IMR-90 (cell line): ENCODE measurements at regions not wholly inside any gene's neighbourhood (a gene's known extent, or its start where the extent isn't known, plus 50 kb on each side); places are given as distances from the start of the nearest gene placed in this dataset.
A peak's percentile ranks its signal among the peaks of the same experiment; 100 is the strongest.
"Not testable (repeated sequence)": the region's sequence is repeated elsewhere in the genome, so short reads cannot be mapped to it uniquely, and the experiment has no call there.

Experiments
- ATAC-seq: fragments of 200-7000 bp; cut with Tn5 transposase; 2 replicates; pipeline ENCODE4 v1.9.1; 2020; ENCODE audit warnings: low read depth, mild to moderate bottlenecking, moderate library complexity
- BruUV-seq: library from RNA; stranded (reverse); fragments of 400-500 nt; replicated peaks from 2 replicates; lab custom pipeline; 2021; lab: Mats Ljungman, UMichigan
- CTCF ChIA-PET: fragments of 300-600 bp; formaldehyde crosslinking; extraction: SDS; loops from one replicate; lab custom pipeline; 2021; ENCODE audit warnings: antibody characterized with exemption; lab: Yijun Ruan, JAX
- POLR2A ChIA-PET: fragments of 300-600 bp; sonication (Branson Sonifier 250); formaldehyde crosslinking; loops from one replicate; lab custom pipeline; 2022; ENCODE audit warnings: antibody characterized with exemption; ENCODE audit not compliant: unreplicated experiment; lab: Charles Lee
- DNase-seq: peaks from one replicate; pipeline ENCODE4 v3.0.0; 2013
- H2AFZ ChIP-seq: replicated peaks from 2 replicates; pipeline ENCODE3; 2013; ENCODE audit warnings: low read length, mild to moderate bottlenecking; ENCODE audit not compliant: poor library complexity
- H2AK5ac ChIP-seq: 2 replicates; pipeline ENCODE4 v1.6.1; 2013; ENCODE audit warnings: low read depth, low read length, inconsistent platforms
- H2AK9ac ChIP-seq: replicated peaks from 2 replicates; pipeline ENCODE3; 2013; ENCODE audit warnings: mild to moderate bottlenecking, low read depth, low read length, moderate library complexity; ENCODE audit not compliant: poor library complexity
- H2BK120ac ChIP-seq: 2 replicates; pipeline ENCODE4 v1.6.1; 2013; ENCODE audit warnings: low read depth, low read length, inconsistent platforms
- H2BK15ac ChIP-seq: 3 replicates; pipeline ENCODE4 v1.6.1; 2013; ENCODE audit warnings: low read depth, low read length, inconsistent platforms
- H2BK20ac ChIP-seq: 2 replicates; pipeline ENCODE4 v1.6.1; 2013; ENCODE audit warnings: low read depth, mild to moderate bottlenecking, inconsistent platforms, low read length, moderate library complexity
- H2BK5ac ChIP-seq: 2 replicates; pipeline ENCODE4 v1.6.1; 2013; ENCODE audit warnings: mild to moderate bottlenecking, low read depth, low read length, inconsistent platforms; ENCODE audit not compliant: poor library complexity, severe bottlenecking
- H3K14ac ChIP-seq: replicated peaks from 2 replicates; pipeline ENCODE4 v1.6.1; 2013; ENCODE audit warnings: low read depth, low read length, inconsistent platforms
- H3K18ac ChIP-seq: 2 replicates; pipeline ENCODE4 v1.6.1; 2013; ENCODE audit warnings: low read depth, low read length, control low read depth
- H3K23ac ChIP-seq: 2 replicates; pipeline ENCODE4 v1.6.1; 2013; ENCODE audit warnings: low read depth, low read length, inconsistent platforms
- H3K27ac ChIP-seq: 2 replicates; pipeline ENCODE4 v1.5.1; 2013; ENCODE audit warnings: mild to moderate bottlenecking, control low read depth, low read length; ENCODE audit not compliant: insufficient read depth
- H3K27me3 ChIP-seq: 2 replicates; pipeline ENCODE4 v1.6.1; 2013; ENCODE audit warnings: low read length; ENCODE audit not compliant: control insufficient read depth, insufficient read depth
- H3K36me3 ChIP-seq: 2 replicates; pipeline ENCODE4 v1.6.1; 2013; ENCODE audit warnings: low read length, mixed read lengths; ENCODE audit not compliant: control insufficient read depth, insufficient read depth
- H3K4ac ChIP-seq: 2 replicates; pipeline ENCODE4 v1.6.1; 2013; ENCODE audit warnings: low read depth, low read length, inconsistent platforms
- H3K4me1 ChIP-seq: 2 replicates; pipeline ENCODE4 v1.6.1; 2013; ENCODE audit warnings: low read length, mixed read lengths; ENCODE audit not compliant: control insufficient read depth, insufficient read depth
- H3K4me2 ChIP-seq: 2 replicates; pipeline ENCODE4 v1.6.1; 2013; ENCODE audit warnings: low read depth, mild to moderate bottlenecking, control low read depth, low read length, moderate library complexity
- H3K4me3 ChIP-seq: 2 replicates; pipeline ENCODE4 v1.5.1; 2013; ENCODE audit warnings: low read depth, mild to moderate bottlenecking, control low read depth, low read length, moderate library complexity; ENCODE audit not compliant: insufficient read depth
- H3K56ac ChIP-seq: 2 replicates; pipeline ENCODE4 v1.6.1; 2013; ENCODE audit warnings: low read length, inconsistent platforms; ENCODE audit not compliant: insufficient read depth; ENCODE audit errors: extremely low read depth
- H3K79me1 ChIP-seq, 2 experiments: 2 replicates each; pipeline ENCODE4 v1.6.1; 2013; ENCODE audit warnings: low read length in 2 of 2, inconsistent platforms in 1 of 2, low read depth in 1 of 2
- H3K9ac ChIP-seq: 2 replicates; pipeline ENCODE4 v1.6.1; 2013; ENCODE audit warnings: low read depth, low read length, control low read depth
- H3K9me1 ChIP-seq: 2 replicates; pipeline ENCODE4 v1.6.1; 2013; ENCODE audit warnings: low read length, inconsistent platforms; ENCODE audit not compliant: insufficient read depth
- H3K9me3 ChIP-seq: 2 replicates; pipeline ENCODE4 v1.6.1; 2013; ENCODE audit warnings: low read length; ENCODE audit not compliant: control insufficient read depth, insufficient read depth
- H4K20me1 ChIP-seq: 2 replicates; pipeline ENCODE4 v1.6.1; 2013; ENCODE audit warnings: low read length, inconsistent platforms; ENCODE audit not compliant: insufficient read depth
- H4K5ac ChIP-seq: 2 replicates; pipeline ENCODE4 v1.6.1; 2013; ENCODE audit warnings: mild to moderate bottlenecking, low read depth, low read length, control low read depth
- H4K8ac ChIP-seq, 2 experiments: 2 replicates each; pipeline ENCODE4 v1.6.1; 2013; ENCODE audit warnings: low read depth in 2 of 2, low read length in 2 of 2, control low read depth in 1 of 2, inconsistent platforms in 1 of 2
- H4K91ac ChIP-seq: 2 replicates; pipeline ENCODE4 v1.6.1; 2013; ENCODE audit warnings: low read depth, low read length, inconsistent platforms; ENCODE audit not compliant: insufficient read depth
- WGBS, 2 experiments: methylation state at CpG; one replicate each; pipeline versions ENCODE4 v1.1.5 to v1.1.7; 2013; ENCODE audit warnings: missing lambda C conversion rate in 2 of 2; ENCODE audit not compliant: insufficient read length in 1 of 2; ENCODE audit errors: extremely low coverage in 2 of 2; 5-methylcytosine and 5-hydroxymethylcytosine counted together
- dilution Hi-C: fragments of 300-500 bp; cut with HindIII; formaldehyde crosslinking; loops from one replicate; pipeline ENCODE4 v1.14.3; 2018; ENCODE audit warnings: low sequenced_read_pairs; ENCODE audit not compliant: unreplicated experiment
- in situ Hi-C: fragments of 300-500 bp; cut with MboI; formaldehyde crosslinking; loops from 3 replicates; pipeline ENCODE4 v1.14.3; 2019; ENCODE audit warnings: low sequenced_read_pairs, inconsistent platforms, mixed read lengths
- intact Hi-C: fragments of 100-400 bp; cut with micrococcal nuclease; formaldehyde crosslinking; loops from 2 replicates; pipeline ENCODE4 v1.10.0; 2022

DNA sequence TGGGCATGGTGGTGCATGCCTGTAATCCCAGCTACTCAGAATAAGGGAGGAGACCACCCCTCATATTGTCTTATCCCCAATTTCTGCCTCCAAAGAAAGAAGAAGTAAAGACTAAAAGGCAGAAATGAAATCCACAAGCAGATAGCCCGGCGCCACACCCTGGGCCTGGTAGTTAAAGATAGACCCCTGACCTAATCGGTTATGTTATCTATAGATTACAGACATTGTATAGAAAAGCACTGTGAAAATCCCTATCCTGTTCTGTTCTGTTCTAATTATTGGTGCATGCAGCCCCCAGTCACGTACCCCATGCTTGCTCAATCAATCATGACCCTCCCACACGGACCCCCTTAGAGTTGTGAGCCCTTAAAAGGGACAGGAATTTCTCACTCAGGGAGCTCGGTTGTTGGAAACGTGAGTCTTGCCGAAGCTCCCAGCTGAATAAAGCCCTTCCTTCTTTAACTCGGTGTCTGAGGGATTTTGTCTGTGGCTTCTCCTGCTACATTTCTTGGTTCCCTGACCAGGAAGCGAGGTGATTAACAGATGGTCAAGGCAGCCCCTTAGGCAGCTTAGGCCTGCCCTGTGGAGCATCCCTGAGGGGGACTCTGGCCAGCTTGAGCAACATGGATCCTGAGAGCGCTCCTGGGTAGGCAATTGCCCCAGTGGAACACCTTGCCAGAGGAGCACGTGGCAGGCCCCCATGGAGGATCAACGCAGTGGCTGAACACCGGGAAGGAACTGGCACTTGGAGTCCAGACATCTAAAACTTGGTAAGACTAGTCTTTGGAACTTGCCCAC, 188.7 kb upstream of the NDUFV2 start:
- H3K79me1 ChIP-seq, H3K27me3 ChIP-seq, H3K23ac ChIP-seq, H2BK20ac ChIP-seq, H3K18ac ChIP-seq, H3K36me3 ChIP-seq, CTCF ChIA-PET, H2AK9ac ChIP-seq, H3K4ac ChIP-seq, H3K4me2 ChIP-seq, DNase-seq, H3K9ac ChIP-seq, H4K20me1 ChIP-seq, H4K5ac ChIP-seq, POLR2A ChIA-PET, H3K9me3 ChIP-seq, H2AFZ ChIP-seq, H4K8ac ChIP-seq, in situ Hi-C loops, H2AK5ac ChIP-seq, H4K91ac ChIP-seq, H2BK5ac ChIP-seq, H3K27ac ChIP-seq, H3K4me3 ChIP-seq, H3K4me1 ChIP-seq, ATAC-seq, dilution Hi-C loops, H3K9me1 ChIP-seq, intact Hi-C loops, BruUV-seq, H3K56ac ChIP-seq, H3K14ac ChIP-seq, H2BK15ac ChIP-seq, H2BK120ac ChIP-seq: not testable (repeated sequence)
- 100% methylated on average over 7 of the region's 14 CpGs; no CpG with 5 or more reads in 1 of the 2 experiments for WGBS, 2 experiments

DNA sequence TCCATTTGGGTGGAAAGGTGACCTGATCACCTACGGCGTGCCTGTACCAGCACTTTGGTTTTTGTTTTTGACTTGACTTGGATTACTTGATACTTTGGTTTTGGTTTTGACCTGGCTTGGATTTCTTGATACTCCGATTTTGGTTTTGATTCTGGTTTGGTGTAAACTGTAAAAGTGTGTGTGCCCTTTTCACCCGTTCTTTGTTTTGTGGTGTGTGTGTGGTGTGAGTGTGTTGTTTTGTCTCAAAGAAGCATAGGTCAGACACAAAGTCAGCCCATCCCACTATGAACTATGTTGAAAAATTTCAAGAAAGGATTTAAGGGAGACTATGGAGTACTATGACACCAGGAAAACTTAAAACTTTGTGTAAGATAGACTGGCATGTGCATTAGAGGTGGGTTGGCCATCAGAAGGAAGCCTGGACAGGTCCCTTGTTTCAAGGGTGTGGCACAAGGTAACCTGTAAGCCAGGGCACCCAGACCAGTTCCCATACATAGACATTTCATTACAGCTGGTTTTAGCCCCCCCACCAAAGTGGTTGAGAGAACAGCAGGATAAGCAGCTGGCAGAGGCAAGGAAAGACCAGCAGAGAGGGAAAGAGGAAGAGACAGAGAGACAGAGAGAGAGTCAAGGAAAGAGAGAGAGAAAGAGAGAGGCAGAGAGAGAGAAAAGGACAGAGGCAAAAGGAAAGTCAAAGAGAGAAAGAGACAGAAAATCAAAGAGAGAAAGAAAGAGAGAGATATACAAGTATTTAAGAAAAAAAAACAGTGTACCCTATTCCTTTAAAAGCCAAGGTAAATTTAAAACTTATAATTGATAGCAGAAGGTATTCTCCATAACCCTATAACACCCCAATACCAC, 187.9 kb upstream of the NDUFV2 start:
- H3K56ac ChIP-seq, H3K9me3 ChIP-seq, H2AK9ac ChIP-seq, intact Hi-C loops, H3K36me3 ChIP-seq, BruUV-seq, H4K91ac ChIP-seq, H3K4ac ChIP-seq, in situ Hi-C loops, ATAC-seq, H2BK20ac ChIP-seq, H3K4me2 ChIP-seq, H3K9ac ChIP-seq, H3K27ac ChIP-seq, H3K79me1 ChIP-seq, H4K8ac ChIP-seq, H2AFZ ChIP-seq, H3K14ac ChIP-seq, H3K23ac ChIP-seq, dilution Hi-C loops, H4K20me1 ChIP-seq, H3K9me1 ChIP-seq, H3K27me3 ChIP-seq, H3K4me3 ChIP-seq, DNase-seq, H3K4me1 ChIP-seq, H3K18ac ChIP-seq, H2AK5ac ChIP-seq, POLR2A ChIA-PET, CTCF ChIA-PET, H2BK5ac ChIP-seq: not testable (repeated sequence)
- Histone ChIP-seq H4K5ac (peak overlapping the region; percentile 43; the same call in 1 of the 2 replicates), H2BK120ac (peak overlapping the region; percentile 30; the same call in 1 of the 2 replicates), H2BK15ac (peak overlapping the region; percentile 79; the same call in 1 of the 3 replicates)
- 100% methylated on average over 1 of the region's 4 CpGs; no CpG with 5 or more reads in 1 of the 2 experiments for WGBS, 2 experiments
